IPS-18a (cell line): ENCODE measurements at regions not wholly inside any gene's neighbourhood (a gene's known extent, or its start where the extent isn't known, plus 50 kb on each side); places are given as distances from the start of the nearest gene placed in this dataset.
"Not testable (repeated sequence)": the region's sequence is repeated elsewhere in the genome, so short reads cannot be mapped to it uniquely, and the experiment has no call there.

ENCODE experiments used
- H3K27ac ChIP-seq: one replicate; pipeline ENCODE4 v1.5.1; 2013; ENCODE audit warnings: low read length
- H3K27me3 ChIP-seq: one replicate; pipeline ENCODE4 v1.6.1; 2013; ENCODE audit warnings: mild to moderate bottlenecking, low read length; ENCODE audit not compliant: control insufficient read depth, insufficient read depth
- H3K36me3 ChIP-seq: one replicate; pipeline ENCODE4 v1.6.1; 2013; ENCODE audit warnings: low read depth, low read length; ENCODE audit not compliant: control insufficient read depth
- H3K4me1 ChIP-seq: one replicate; pipeline ENCODE4 v1.6.1; 2013; ENCODE audit warnings: low read depth, low read length; ENCODE audit not compliant: control insufficient read depth
- H3K4me3 ChIP-seq: one replicate; pipeline ENCODE4 v1.5.1; 2013; ENCODE audit warnings: low read length
- H3K9ac ChIP-seq: one replicate; pipeline ENCODE4 v1.6.1; 2013; ENCODE audit warnings: mild to moderate bottlenecking, low read length, moderate library complexity
- H3K9me3 ChIP-seq: one replicate; pipeline ENCODE4 v1.6.1; 2013; ENCODE audit warnings: low read depth, low read length; ENCODE audit not compliant: control insufficient read depth

DNA sequence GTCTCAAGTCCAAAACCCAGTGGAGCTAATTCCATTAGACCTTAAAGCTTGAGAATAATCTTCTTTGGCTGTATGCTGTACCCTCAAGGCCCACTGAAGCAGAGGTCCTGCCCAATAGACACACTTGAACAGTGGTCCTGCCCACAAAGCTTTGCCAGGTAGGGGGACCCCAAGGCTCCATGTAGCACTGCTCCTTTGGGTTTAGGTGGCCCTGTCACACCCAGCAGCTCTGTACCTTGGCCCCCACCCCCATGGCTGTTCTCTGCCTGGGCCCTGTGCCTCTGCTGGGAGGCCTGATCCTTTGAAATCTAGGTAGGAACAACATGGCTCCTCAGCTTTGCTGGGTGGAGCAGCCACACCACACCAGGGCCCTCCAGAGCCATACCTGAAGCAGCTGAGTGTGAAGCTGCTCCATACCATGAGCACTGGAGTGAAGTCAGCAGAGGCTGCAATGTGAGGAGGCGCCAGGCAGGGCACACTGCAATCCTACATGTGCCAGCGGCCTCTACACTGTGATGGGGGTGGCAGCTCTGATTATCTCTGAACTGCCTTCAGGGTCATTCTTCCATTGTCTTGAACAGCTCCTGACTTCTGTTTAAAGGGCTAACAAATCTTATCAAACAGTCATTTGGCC, 188.0 kb upstream of the CCDC54 start:
- Histone ChIP-seq H3K4me1 (no peaks in the 10 kb centered on the region), H3K9ac (no peak overlapping the region), H3K27me3 (no peaks in the 10 kb centered on the region), H3K9me3 (no peaks in the 10 kb centered on the region), H3K4me3 (no peak overlapping the region), H3K36me3 (no peaks in the 10 kb centered on the region), H3K27ac (no peak overlapping the region)

DNA sequence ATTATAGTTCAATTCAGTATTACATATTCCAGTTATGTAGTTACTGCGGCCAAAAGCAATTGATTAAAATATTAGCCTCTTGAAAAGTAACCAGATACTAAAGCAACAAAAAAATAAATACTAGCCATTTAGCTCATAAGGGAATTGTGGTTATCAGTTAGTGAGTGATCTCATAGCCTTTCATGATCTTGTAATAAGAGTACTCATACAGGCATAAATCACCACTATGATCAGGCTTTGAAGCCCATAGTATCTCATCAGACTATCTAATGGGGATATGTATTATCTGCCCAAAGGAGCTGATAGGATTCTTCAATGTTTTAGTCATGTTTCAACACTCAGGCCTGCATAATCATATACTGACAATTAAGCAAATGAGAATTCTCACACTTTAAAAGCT, 184.1 kb upstream of the CCDC54 start:
- no peaks in the 10 kb centered on the region for H3K9me3 ChIP-seq
- H3K4me3 ChIP-seq, result no peak overlapping the region
- no peaks in the 10 kb centered on the region for H3K27me3 ChIP-seq
- no peak overlapping the region for H3K9ac ChIP-seq
- no peak overlapping the region for H3K27ac ChIP-seq
- H3K4me1 ChIP-seq, result no peaks in the 10 kb centered on the region
- H3K36me3 ChIP-seq, result no peaks in the 10 kb centered on the region

DNA sequence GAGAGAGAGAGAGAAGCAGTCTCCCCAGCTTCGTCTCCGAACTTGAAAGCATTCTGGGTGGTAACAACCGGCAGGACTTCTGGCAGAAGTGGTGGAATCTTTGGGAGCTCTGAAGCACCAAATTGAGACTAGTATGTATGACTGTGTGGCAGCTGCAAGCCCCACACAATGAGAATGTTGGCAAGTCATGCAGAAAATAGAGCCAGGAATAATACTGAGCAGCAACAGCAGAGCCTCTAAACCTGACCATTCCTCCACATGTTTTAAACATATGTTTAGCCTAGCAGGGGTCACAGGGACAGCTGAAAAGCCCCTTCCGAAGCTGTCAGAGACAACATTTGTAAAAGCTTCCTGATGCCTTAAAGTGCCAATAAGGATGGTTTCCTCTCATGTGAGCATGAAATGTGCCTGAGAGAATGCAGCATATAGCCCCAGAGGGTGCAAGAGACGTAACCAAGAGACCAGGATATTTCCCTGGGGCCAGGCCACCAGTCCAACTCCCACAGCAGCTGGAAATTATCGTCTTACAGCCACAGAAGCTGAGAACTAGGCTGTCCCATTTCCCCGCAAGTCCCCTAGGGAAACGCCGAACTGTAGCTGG, 178.6 kb upstream of the CCDC54 start:
- Histone ChIP-seq H3K9me3 (no peaks in the 10 kb centered on the region), H3K27me3 (no peaks in the 10 kb centered on the region), H3K27ac (no peak overlapping the region), H3K4me3 (no peak overlapping the region), H3K4me1 (no peaks in the 10 kb centered on the region), H3K36me3 (no peaks in the 10 kb centered on the region), H3K9ac (no peak overlapping the region)

DNA sequence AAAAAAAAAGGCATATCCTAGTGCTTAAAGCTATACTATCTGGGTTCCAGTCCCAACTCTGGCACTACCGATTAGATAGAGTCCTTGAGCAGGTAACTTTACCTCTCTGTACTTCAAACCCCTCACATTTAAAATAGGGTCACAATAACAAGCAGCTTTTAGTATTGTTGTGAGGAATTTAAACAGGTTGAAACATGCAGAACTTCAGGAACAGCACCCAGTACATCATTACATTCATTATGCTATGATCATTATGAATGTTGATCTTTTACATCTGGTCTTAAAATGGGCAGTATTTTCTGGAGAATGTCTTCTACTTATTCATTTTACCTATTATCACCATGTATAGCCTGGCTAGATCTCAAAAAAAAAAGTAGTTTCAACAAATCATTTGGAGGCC, 176.1 kb upstream of the CCDC54 start:
- H3K9ac ChIP-seq, result no peak overlapping the region
- H3K4me1 ChIP-seq, result no peaks in the 10 kb centered on the region
- H3K27me3 ChIP-seq, result no peaks in the 10 kb centered on the region
- H3K4me3 ChIP-seq, result no peak overlapping the region
- no peak overlapping the region for H3K27ac ChIP-seq
- H3K36me3 ChIP-seq, result no peaks in the 10 kb centered on the region
- no peaks in the 10 kb centered on the region for H3K9me3 ChIP-seq

DNA sequence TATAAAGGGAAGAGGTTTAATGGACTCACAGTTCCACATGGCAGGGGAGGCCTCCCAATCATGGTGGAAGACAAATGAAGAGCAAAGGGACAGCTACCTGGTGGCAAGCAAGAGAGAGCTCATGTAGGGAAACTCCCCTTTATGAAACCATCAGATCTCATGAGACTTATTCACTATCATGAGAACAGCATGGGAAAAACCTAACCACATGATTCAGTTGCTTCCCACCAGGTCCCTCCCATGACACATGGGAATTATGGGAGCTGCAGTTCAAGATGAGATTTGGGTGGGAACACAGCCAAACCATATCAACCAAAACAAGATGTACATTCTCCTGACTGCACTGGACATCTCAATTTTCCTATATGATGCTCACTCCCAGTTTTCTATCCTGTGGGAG, 174.4 kb upstream of the CCDC54 start:
- H3K36me3 ChIP-seq, H3K9me3 ChIP-seq, H3K4me3 ChIP-seq, H3K27ac ChIP-seq, H3K27me3 ChIP-seq, H3K4me1 ChIP-seq, H3K9ac ChIP-seq: not testable (repeated sequence)

DNA sequence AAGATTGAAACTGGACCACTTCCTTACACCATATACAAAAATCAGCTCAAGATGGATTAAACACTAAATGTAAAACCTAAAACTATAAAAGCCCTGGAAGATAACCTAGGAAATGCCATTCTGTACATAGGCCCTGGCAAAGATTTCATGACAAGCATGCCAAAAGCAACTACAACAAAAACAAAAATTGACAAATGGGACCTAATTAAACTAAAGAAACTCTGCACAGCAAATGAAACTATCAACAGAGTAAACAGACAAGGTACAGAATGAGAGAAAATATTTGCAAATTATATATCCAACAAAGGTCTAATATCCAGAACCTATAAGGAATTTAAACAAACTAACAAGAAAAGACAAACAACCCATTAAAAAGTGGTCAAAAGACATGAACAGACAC, 173.1 kb upstream of the CCDC54 start:
- Histone ChIP-seq H3K4me1 (no peaks in the 10 kb centered on the region), H3K4me3 (no peak overlapping the region), H3K27ac (no peak overlapping the region), H3K9ac (no peak overlapping the region), H3K9me3 (no peaks in the 10 kb centered on the region), H3K36me3 (no peaks in the 10 kb centered on the region), H3K27me3 (no peaks in the 10 kb centered on the region)

DNA sequence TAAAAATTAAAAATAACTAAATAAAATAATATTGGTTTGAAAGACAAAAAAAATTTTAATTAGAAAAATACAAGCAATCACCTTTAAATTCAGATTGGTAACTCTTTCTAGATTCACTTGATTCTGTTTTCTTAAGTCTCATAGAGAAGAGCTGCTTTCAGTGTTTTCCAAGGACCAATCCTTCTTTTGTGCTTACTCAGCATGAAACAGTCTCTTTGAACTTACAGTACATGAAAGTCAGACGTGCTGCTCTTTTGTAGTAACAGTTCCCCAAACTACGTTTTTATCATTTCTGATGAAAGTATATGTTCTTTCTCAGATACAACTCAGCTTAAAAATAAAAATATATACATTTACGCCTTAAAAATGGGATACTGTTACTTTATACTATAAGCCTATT, 171.9 kb upstream of the CCDC54 start:
- no peak overlapping the region for H3K27ac ChIP-seq
- no peaks in the 10 kb centered on the region for H3K36me3 ChIP-seq
- H3K4me3 ChIP-seq, result no peak overlapping the region
- no peaks in the 10 kb centered on the region for H3K27me3 ChIP-seq
- no peaks in the 10 kb centered on the region for H3K9me3 ChIP-seq
- H3K9ac ChIP-seq, result no peak overlapping the region
- H3K4me1 ChIP-seq, result no peaks in the 10 kb centered on the region

DNA sequence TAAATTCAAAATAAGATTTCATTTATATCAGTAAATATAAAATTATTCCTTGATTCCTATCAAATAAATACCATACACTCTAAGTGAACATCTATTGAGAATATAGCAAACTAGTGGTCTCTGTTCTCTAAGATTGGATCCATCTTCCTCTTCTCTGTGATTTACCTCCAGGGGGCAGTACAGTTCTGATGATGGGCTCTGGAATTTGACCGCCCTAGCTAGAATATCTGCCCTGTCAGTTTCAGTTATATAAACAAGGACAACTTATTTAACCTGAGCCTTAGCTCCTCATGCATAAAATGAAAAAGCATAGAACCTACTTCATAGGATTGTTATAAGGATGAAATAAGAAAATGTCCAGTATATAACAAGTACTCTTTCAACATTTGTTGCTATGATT, 171.1 kb upstream of the CCDC54 start:
- no peaks in the 10 kb centered on the region for H3K4me1 ChIP-seq
- no peaks in the 10 kb centered on the region for H3K9me3 ChIP-seq
- H3K9ac ChIP-seq, result no peak overlapping the region
- no peaks in the 10 kb centered on the region for H3K36me3 ChIP-seq
- no peaks in the 10 kb centered on the region for H3K27me3 ChIP-seq
- H3K4me3 ChIP-seq, result no peak overlapping the region
- no peak overlapping the region for H3K27ac ChIP-seq

DNA sequence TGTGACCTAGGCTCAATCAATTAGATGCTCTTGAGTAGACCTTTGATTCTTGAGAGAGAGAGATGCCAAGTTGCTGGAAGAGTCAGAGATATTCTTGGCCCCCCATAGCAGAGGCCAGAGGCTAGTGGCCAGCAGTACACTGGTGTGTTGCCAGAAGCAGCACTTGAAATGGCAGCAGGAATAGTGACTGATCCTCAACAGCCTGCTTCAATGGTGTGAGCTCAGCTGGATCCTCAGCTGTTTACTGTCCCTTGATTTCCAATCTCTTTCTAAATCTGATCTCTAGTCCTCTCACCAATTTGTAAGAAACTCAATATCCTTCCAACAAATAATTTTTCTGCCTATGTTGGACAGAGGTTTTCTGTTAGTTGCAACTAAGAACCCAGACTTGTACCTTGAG, 170.3 kb upstream of the CCDC54 start:
- no peaks in the 10 kb centered on the region for H3K9me3 ChIP-seq
- no peak overlapping the region for H3K4me3 ChIP-seq
- no peak overlapping the region for H3K9ac ChIP-seq
- no peaks in the 10 kb centered on the region for H3K36me3 ChIP-seq
- H3K27me3 ChIP-seq, result no peaks in the 10 kb centered on the region
- no peaks in the 10 kb centered on the region for H3K4me1 ChIP-seq
- H3K27ac ChIP-seq, result no peak overlapping the region

DNA sequence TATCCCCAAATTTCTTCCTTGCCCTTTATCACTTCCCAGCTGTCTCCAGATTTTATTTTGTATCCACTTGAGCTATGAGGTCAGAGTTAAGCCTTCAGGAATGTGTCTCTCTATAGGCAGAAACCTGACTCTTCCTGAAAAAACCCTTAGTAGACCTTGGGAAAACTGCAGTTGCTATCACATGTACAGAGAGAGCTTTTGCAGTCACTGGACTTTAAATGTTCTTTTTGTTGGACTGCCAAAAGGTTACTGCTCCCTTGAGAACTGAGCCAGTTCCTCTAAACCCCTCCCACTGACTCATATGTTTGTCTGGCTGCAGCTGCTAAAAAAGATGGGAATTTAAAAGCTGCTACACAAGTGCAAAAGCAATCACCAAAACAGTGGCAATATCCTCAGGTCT, 169.1 kb upstream of the CCDC54 start:
- no peak overlapping the region for H3K27ac ChIP-seq
- H3K9ac ChIP-seq, result no peak overlapping the region
- no peaks in the 10 kb centered on the region for H3K9me3 ChIP-seq
- no peak overlapping the region for H3K4me3 ChIP-seq
- H3K27me3 ChIP-seq, result no peaks in the 10 kb centered on the region
- H3K36me3 ChIP-seq, result no peaks in the 10 kb centered on the region
- no peaks in the 10 kb centered on the region for H3K4me1 ChIP-seq

DNA sequence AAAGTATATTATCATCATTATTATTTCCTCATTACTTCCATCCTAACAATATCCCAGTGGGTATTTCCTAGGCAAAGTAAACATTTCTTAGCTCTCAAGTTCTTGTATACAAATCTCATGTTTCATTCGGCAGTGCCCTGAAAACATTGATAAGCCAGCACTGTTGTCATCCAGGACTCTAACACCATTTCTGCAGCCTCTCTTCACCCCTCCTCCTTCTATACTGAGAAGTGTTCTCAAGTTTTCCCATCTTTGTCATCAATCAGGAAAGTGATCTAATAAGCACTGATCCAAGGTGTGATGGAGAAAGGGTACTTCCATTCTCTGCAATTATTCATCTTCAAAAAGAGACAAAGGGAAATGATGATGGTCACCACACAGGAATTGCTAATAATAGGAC, 168.4 kb upstream of the CCDC54 start:
- no peak overlapping the region for H3K4me3 ChIP-seq
- H3K4me1 ChIP-seq, result no peaks in the 10 kb centered on the region
- no peaks in the 10 kb centered on the region for H3K36me3 ChIP-seq
- no peaks in the 10 kb centered on the region for H3K9me3 ChIP-seq
- H3K27ac ChIP-seq, result no peak overlapping the region
- no peak overlapping the region for H3K9ac ChIP-seq
- no peaks in the 10 kb centered on the region for H3K27me3 ChIP-seq

DNA sequence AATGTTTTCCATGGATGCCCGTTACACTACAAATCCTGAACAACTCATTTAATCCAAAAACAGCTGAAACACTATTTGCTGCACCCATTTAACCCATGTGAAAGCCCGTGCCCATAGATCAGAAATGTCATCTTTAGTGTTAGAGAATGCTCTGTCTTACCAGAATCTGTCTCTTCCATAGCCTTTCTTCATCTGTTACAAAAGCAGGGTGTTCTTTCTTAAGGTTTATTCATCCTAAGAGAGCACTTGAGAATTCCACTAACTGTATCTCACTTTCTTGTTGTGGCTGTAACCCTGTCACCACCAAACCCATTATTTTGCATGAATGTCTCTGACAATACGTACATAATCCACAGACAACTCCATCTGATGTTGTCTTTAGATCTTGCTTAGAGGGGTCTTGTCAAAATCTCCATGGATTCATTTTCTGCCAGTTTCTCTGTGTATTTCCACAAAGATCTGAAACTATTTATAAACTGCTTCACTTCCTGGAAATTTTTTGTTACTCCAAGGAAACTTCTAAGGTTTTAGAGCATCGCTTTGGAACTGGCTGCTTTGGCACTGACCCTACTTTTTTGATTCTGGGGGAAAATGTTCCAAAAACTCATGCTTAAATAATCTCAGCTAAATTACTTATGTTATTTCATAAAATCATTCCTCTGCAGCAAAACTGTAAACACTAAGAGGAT, 167.8 kb upstream of the CCDC54 start:
- no peak overlapping the region for H3K9ac ChIP-seq
- no peak overlapping the region for H3K27ac ChIP-seq
- H3K4me1 ChIP-seq, result no peaks in the 10 kb centered on the region
- H3K4me3 ChIP-seq, result no peak overlapping the region
- no peaks in the 10 kb centered on the region for H3K9me3 ChIP-seq
- no peaks in the 10 kb centered on the region for H3K27me3 ChIP-seq
- no peaks in the 10 kb centered on the region for H3K36me3 ChIP-seq
